ENCODE measurements at regions not wholly inside any gene's neighbourhood (a gene's known extent, or its start where the extent isn't known, plus 50 kb on each side); places are given as distances from the start of the nearest gene placed in this dataset.

- DNase-seq (ENCODE audit: low spot score), result no peak
- intact Hi-C loops (cut with DNase I), result no loop called here
- ATAC-seq, result no peak
Observed at GRCh38 chr20:40175296-40175695, 513.7 kb downstream of the MAFB start.

- no peak for DNase-seq (ENCODE audit: low spot score)
- no peak for ATAC-seq
- intact Hi-C loops (cut with DNase I), result no loop called here
Observed at GRCh38 chr20:40173872-40174271, 515.2 kb downstream of the MAFB start.

GRCh38 chr20:40168981-40169620 lies 519.9 kb downstream of the MAFB start:
- DNase-seq (ENCODE audit: low spot score) (no peak), ATAC-seq (no peak)
- intact Hi-C loops (cut with DNase I), result no loop called here

GRCh38 chr20:40161391-40161790 lies 527.6 kb downstream of the MAFB start:
- DNase-seq (ENCODE audit: low spot score) (no peak), ATAC-seq (no peak)
- intact Hi-C loops (cut with DNase I), result no loop called here

GRCh38 chr20:40160097-40160550 lies 528.9 kb downstream of the MAFB start:
- intact Hi-C loops (cut with DNase I), result no loop called here
- ATAC-seq (peak; percentile 81), DNase-seq (ENCODE audit: low spot score) (peak; percentile 62)

- ATAC-seq, result no peak
- intact Hi-C loops (cut with DNase I), result no loop called here
Observed at GRCh38 chr20:40159276-40159675, 529.8 kb downstream of the MAFB start.

GRCh38 chr20:40156600-40157317 lies 532.3 kb downstream of the MAFB start:
- ATAC-seq (no peak), DNase-seq (ENCODE audit: low spot score) (no peak)
- intact Hi-C loops (cut with DNase I), result no loop called here

More at GRCh38 chr20:40159276-40159675, 529.8 kb downstream of the MAFB start:
- DNase-seq (ENCODE audit: low spot score), result no peak

- ATAC-seq, result peak; percentile 51
- intact Hi-C loops (cut with DNase I), result no loop called here
- DNase-seq (ENCODE audit: low spot score), result no peak
Observed at GRCh38 chr20:40154514-40154913, 534.5 kb downstream of the MAFB start.

- intact Hi-C loops (cut with DNase I), result no loop called here
- DNase-seq (ENCODE audit: low spot score) (no peak), ATAC-seq (no peak)
Observed at GRCh38 chr20:40148886-40149285, 540.1 kb downstream of the MAFB start.

- DNase-seq (ENCODE audit: low spot score), result no peak
- ATAC-seq, result no peak
- intact Hi-C loops (cut with DNase I), result no loop called here
Observed at GRCh38 chr20:40146071-40146470, 543.0 kb downstream of the MAFB start.

GRCh38 chr20:40144581-40144980 lies 544.5 kb downstream of the MAFB start:
- DNase-seq (ENCODE audit: low spot score), result no peak
- no peak for ATAC-seq
- intact Hi-C loops (cut with DNase I), result no loop called here

GRCh38 chr20:40134176-40134575 lies 554.9 kb downstream of the MAFB start:
- intact Hi-C loops (cut with DNase I), result no loop called here
- DNase-seq (ENCODE audit: low spot score) (no peak), ATAC-seq (no peak)

GRCh38 chr20:40120827-40121226 lies 568.2 kb downstream of the MAFB start:
- intact Hi-C loops (cut with DNase I), result no loop called here
- DNase-seq (ENCODE audit: low spot score) (no peak), ATAC-seq (no peak)

GRCh38 chr20:40111282-40111681 lies 577.8 kb downstream of the MAFB start:
- intact Hi-C loops (cut with DNase I), result no loop called here
- no peak for ATAC-seq

GRCh38 chr20:40110311-40110831 lies 578.7 kb downstream of the MAFB start:
- intact Hi-C loops (cut with DNase I), result no loop called here
- ATAC-seq (peak; percentile 96), DNase-seq (ENCODE audit: low spot score) (peak; percentile 67)

More at GRCh38 chr20:40111282-40111681, 577.8 kb downstream of the MAFB start:
- no peak for DNase-seq (ENCODE audit: low spot score)

GRCh38 chr20:40109136-40109535 lies 579.9 kb downstream of the MAFB start:
- ATAC-seq (no peak), DNase-seq (ENCODE audit: low spot score) (no peak)
- intact Hi-C loops (cut with DNase I), result no loop called here

- intact Hi-C loops (cut with DNase I), result no loop called here
- DNase-seq (ENCODE audit: low spot score), result peak; percentile 54
- ATAC-seq, result no peak
Observed at GRCh38 chr20:40108321-40108720, 580.7 kb downstream of the MAFB start.

GRCh38 chr20:40104959-40105358 lies 584.1 kb downstream of the MAFB start:
- intact Hi-C loops (cut with DNase I), result no loop called here
- DNase-seq (ENCODE audit: low spot score) (no peak), ATAC-seq (no peak)

- peak; percentile 78 for ATAC-seq
- intact Hi-C loops (cut with DNase I), result no loop called here
- DNase-seq (ENCODE audit: low spot score), result no peak
Observed at GRCh38 chr20:40103420-40103819, 585.6 kb downstream of the MAFB start.

GRCh38 chr20:40101560-40101959 lies 587.5 kb downstream of the MAFB start:
- ATAC-seq, result no peak
- intact Hi-C loops (cut with DNase I), result no loop called here

More at GRCh38 chr20:40101560-40101959, 587.5 kb downstream of the MAFB start:
- no peak for DNase-seq (ENCODE audit: low spot score)

All from sciatic nerve (tissue), 2 donors.